Thyroid gland (tissue), 4 donors: ENCODE measurements at regions not wholly inside any gene's neighbourhood (a gene's known extent, or its start where the extent isn't known, plus 50 kb on each side); places are given as distances from the start of the nearest gene placed in this dataset.

ENCODE experiments used
- DNase-seq, 2 donors: peaks; one replicate each; pipeline ENCODE4 v3.0.0-alpha.2; 2019
- H3K27ac ChIP-seq, 3 donors: fragments of 200-600 bp; sonication (generic); 1 replicate in 2 of 3; 2 replicates in 1 of 3; pipeline ENCODE4 v1.5.1; 2016 to 2019; ENCODE audit warnings: mild to moderate bottlenecking in 1 of 3, moderate library complexity in 1 of 3
- H3K27me3 ChIP-seq: fragments of 200-600 bp; sonication (generic); one replicate; pipeline ENCODE4 v1.5.1; 2019
- H3K36me3 ChIP-seq, 2 donors: fragments of 200-600 bp; sonication (generic); one replicate each; pipeline ENCODE4 v1.5.1; 2016 to 2019
- H3K4me1 ChIP-seq, 2 donors: fragments of 200-600 bp; sonication (generic); one replicate each; pipeline ENCODE4 v1.5.1; 2017 to 2019
- H3K4me3 ChIP-seq, 3 donors: fragments of 200-600 bp; sonication (generic); replicated peaks in 1 of 3; 1 replicate in 2 of 3; 2 replicates in 1 of 3; pipeline ENCODE4 v1.5.1; 2016; ENCODE audit warnings: mild to moderate bottlenecking in 1 of 3
- H3K9me3 ChIP-seq: fragments of 200-600 bp; sonication (generic); one replicate; pipeline ENCODE4 v1.5.1; 2017
- CTCF ChIP-seq, 6 experiments: fragments of 200-600 bp in 3 of 6; fragments of 450-650 bp in 3 of 6; sonication (generic) in 3 of 6; IDR thresholded peaks; one replicate each; pipeline ENCODE4 v1.5.1; 2016 to 2019; ENCODE audit warnings: antibody characterized with exemption in 6 of 6, mild to moderate bottlenecking in 2 of 6, inconsistent platforms in 1 of 6, moderate library complexity in 1 of 6
- POLR2A ChIP-seq, 2 donors: fragments of 450-650 bp; IDR thresholded peaks; one replicate each; pipeline ENCODE4 v1.6.1; 2017; ENCODE audit warnings: antibody characterized with exemption in 2 of 2, mild to moderate bottlenecking in 2 of 2, moderate library complexity in 1 of 2
- WGBS, 2 donors: methylation state at CpG; one replicate each; pipeline ENCODE4 v1.1.5; 2017; 5-methylcytosine and 5-hydroxymethylcytosine counted together
- intact Hi-C: fragments of 100-400 bp; cut with DNase I; formaldehyde crosslinking; loops from one replicate; pipeline ENCODE4 v1.15.1; 2023

DNA sequence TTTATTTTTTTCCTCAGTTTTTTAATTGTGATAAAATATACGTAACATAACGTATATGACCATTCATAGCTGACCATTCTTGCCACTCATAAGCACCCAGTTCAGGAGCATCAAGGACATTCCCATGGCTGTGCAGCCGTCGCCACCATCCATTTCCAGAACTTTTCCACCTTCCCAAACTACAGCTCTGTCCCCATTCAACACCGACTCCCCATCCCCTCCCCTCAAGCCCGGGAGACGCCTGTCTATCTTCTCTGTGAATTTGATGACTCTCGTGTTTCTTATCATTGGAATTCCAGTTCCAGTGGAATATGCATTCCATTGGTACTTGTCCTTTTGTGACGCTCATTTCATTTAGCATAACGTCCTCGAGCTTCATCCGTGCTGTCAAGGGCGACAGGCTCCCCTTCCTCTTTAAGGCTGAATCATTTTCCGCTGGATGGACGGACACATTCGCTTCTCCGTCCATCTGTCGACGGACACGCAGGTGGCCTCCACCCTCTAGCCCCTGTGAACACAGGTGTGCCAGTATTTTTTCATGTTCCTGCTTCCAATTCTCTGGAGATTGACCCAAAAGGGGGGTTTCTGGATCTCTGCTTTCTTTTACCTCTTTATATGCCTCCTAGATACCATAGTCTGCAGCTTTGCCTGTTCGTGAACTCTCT lies 88.1 kb downstream of the YTHDF1 start:
- WGBS, 2 donors, result 73 to 75% methylated on average over 21 of the region's 21 CpGs
- DNase-seq, result no peak
- Histone ChIP-seq H3K4me3 (no peak overlapping the region), H3K9me3 (no peaks in the 10 kb centered on the region), H3K27me3 (no peaks in the 10 kb centered on the region), H3K36me3 (no peaks in the 10 kb centered on the region), H3K27ac (no peak overlapping the region), H3K4me1 (no peaks in the 10 kb centered on the region)
- TF ChIP-seq POLR2A (IDR thresholded peaks at IDR 0.05) (no peak), CTCF (IDR thresholded peaks at IDR 0.05) (no peak)
- intact Hi-C loops, result no loop called here

DNA sequence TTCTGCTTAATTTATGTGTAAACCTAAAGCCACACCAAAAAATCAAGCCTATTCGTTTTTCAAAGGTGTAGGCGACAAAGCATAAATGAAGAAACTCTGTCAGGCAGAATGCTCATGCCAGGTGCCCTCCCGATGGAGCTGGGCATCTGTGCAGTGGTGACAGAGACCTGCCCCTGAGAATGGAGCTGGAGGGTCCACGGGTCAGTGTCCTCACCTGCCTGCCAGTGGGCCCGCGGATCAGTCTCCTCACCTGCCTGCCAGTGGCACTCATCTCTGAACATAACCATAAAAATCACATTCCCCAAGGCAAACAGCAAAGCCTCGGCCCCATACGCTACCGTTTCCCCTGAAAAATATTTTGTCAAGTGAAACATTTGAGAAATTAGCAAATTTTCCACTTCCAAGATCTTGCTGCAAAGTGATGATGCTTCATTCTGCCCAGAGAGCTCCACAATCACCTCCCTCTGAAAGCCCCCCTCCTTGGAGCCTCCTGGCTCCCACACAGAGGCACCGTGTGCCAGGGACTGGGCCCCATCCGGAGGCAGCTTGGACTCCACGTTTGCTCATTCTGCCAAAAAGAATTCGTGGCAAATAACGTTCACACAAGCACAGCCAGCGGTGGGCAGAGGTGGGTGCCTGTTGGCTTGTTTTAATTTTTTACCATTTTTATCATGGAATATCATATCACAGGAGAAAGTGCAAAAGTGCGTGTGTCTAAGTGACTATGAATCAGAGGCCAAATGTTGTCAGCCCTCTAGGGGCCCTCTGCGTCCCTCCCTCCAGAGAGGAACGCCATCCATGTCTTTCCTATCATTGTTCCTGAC lies 88.8 kb downstream of the YTHDF1 start:
- Histone ChIP-seq H3K27ac (no peak overlapping the region), H3K4me3 (no peak overlapping the region), H3K9me3 (no peaks in the 10 kb centered on the region), H3K4me1 (no peaks in the 10 kb centered on the region), H3K27me3 (no peaks in the 10 kb centered on the region), H3K36me3 (no peaks in the 10 kb centered on the region)
- no peak for DNase-seq
- WGBS, 2 donors, result 72 to 74% methylated on average over 18 of the region's 18 CpGs
- intact Hi-C loops, result no loop called here
- TF ChIP-seq POLR2A (IDR thresholded peaks at IDR 0.05) (no peak), CTCF (IDR thresholded peaks at IDR 0.05) (no peak)

- Histone ChIP-seq H3K27me3 (no peaks in the 10 kb centered on the region), H3K27ac (no peak overlapping the region), H3K4me3 (no peak overlapping the region), H3K9me3 (no peaks in the 10 kb centered on the region), H3K4me1 (no peaks in the 10 kb centered on the region), H3K36me3 (no peaks in the 10 kb centered on the region)
- no peak for TF ChIP-seq POLR2A (IDR thresholded peaks at IDR 0.05)
- TF ChIP-seq CTCF (IDR thresholded peaks at IDR 0.05), result no peak
- DNase-seq, result no peak
- intact Hi-C loops, result no loop called here
- WGBS, 2 donors, result 71 to 73% methylated on average over 13 to 17 of the region's 19 CpGs
These were observed 89.9 kb downstream of the YTHDF1 start for GRCh38 chr20:63125838-63126601.

GRCh38 chr20:63125581-63125837 lies 90.4 kb downstream of the YTHDF1 start:
- intact Hi-C loops, result no loop called here
- no peak overlapping the region for H3K4me3 ChIP-seq
- no peak overlapping the region for H3K27ac ChIP-seq
- H3K9me3 ChIP-seq, result no peaks in the 10 kb centered on the region
- H3K4me1 ChIP-seq, result no peaks in the 10 kb centered on the region
- TF ChIP-seq POLR2A (IDR thresholded peaks at IDR 0.05) (no peak), CTCF (IDR thresholded peaks at IDR 0.05) (no peak)
- whole genome bisulfite sequencing, 2 donors, result 61 to 73% methylated on average over 4 to 5 of the region's 5 CpGs
- H3K36me3 ChIP-seq, result no peaks in the 10 kb centered on the region
- no peak for DNase-seq
- H3K27me3 ChIP-seq, result no peaks in the 10 kb centered on the region
